Tongue (tissue), 1 donor: ENCODE measurements at regions not wholly inside any gene's neighbourhood (a gene's known extent, or its start where the extent isn't known, plus 50 kb on each side); places are given as distances from the start of the nearest gene placed in this dataset.

Experiments used
- DNase-seq: peaks from one replicate; pipeline ENCODE4 v3.0.0-alpha.2; 2015

- no peak for DNase-seq
Observed at GRCh38 chr15:70347321-70348225, 249.9 kb upstream of the TLE3 start.

GRCh38 chr15:70345251-70346019, 247.7 kb upstream of the TLE3 start:
- DNase-seq = no peak

GRCh38 chr15:70344666-70345065, 246.9 kb upstream of the TLE3 start:
- DNase-seq = no peak

DNA sequence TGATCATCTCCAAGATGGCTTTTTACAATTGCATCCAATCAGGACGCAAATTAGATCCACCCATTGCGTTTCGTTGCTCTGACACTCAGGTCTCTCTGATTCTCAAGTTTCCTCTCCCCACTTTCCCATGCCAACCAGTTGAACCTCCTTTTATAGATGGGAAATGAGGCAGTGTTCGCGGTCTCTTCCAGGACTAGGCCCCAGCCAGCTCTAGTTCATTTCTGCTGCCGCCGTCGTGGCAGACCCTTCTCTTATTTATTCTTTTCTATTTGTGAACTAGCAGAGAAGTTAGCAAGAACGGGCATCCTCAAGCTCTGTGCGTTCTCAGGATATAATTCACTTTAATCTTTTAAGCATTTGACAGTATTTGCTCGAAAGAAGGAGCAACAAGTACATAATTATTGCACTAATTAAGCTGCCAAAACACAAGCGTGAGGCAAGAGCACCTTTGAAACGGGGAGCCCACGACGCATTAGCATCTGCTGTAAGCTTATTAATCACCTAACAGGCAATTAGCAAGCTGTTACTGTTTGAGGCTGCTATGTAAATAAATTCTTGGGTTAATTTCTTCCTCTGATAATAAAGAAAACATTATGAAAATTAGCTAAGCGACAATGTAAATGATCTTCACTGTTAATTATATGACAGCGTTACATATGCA, 246.4 kb upstream of the TLE3 start:
- no peak for DNase-seq

DNA sequence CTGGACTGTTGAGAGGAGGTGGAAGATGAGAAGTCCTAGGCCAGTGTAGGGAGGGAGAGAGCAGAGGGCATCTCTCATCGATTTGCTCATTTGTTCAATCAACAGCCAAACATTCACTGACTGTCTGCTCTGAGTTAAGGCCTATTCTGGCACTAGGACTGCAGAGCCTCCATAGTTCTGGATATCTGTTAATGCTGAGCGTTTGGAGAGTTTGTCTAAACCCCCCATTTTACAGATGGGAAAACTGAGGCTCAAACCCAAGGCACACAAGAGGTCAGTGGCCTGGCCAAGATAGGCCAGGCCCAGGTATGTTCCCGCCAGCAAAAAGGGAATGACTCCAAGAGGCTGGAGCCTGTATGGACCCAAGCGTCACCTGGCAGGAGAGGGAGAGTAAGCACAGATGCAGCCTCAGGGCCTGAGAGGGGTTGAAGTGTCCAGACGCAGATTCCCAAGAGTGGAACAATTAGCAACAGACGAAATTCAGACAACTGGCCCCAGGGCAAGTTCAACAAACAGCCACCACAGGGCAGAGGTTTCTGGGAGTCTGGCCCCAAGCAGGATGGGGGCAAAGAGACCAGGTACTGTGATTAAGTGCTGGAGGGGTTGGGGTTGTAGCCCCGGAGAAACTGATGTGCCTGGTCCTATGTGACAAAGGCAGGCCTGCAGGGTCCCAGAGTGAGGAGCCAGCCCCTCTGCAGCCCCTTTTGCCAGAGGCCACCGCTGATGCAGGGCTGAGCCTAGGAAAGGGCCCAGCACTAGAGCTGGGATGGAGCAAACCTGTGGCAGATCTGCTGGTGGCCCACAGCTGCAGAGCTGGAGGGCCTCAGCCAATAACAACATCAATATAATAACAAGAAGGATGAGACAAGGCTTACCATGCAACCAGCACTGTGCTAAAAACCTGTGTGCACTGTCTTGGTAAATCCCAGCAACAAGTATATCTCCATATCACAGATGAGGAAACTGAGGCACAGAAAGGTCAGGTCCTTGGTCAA, 245.1 kb upstream of the TLE3 start:
- DNase-seq = no peak

GRCh38 chr15:70342141-70342540, 244.4 kb upstream of the TLE3 start:
- no peak for DNase-seq

DNA sequence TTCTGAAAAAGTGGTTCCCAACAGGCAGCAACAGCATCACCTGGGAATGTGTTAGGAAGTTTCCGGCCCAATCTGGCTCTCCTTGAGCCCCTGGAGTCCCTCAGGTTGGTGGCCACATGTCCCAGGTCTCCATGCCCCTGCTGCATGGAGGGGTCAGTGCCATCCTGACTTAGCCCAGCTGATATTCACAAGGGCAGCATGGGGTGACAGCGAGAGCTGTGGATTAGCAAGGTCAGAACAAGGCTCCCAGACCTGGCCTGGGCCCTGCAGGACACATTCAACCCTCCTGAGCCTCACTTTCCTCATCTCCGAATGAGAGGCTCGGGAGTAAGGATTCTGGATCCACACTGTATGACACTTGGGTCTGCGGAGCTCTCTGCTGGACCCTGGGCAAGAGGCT, 243.8 kb upstream of the TLE3 start:
- no peak for DNase-seq

DNA sequence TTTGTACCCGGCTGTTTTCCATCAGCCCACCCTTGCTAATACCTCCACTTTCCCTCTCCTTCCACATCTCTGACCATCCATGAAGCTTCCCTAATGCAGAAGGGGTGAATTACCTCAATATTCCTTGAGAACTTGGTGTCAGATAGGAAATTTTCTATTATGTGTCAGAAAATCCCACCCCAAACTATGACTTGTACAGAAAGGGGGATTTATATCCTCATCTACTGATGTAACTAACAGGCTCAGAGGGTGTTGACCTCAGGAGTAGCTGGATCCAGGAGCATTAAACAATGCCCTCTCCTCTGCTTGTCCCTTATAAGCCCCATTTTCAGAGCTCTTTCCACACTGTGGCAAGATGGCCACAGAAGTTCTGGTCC, 242.8 kb upstream of the TLE3 start:
- DNase-seq = no peak

- peak; percentile 83 for DNase-seq
Observed at GRCh38 chr15:70339571-70340493, 242.1 kb upstream of the TLE3 start.

- DNase-seq = peak; percentile 61
Observed at GRCh38 chr15:70337277-70338186, 239.8 kb upstream of the TLE3 start.

GRCh38 chr15:70336425-70337009, 238.8 kb upstream of the TLE3 start:
- DNase-seq = no peak

DNA sequence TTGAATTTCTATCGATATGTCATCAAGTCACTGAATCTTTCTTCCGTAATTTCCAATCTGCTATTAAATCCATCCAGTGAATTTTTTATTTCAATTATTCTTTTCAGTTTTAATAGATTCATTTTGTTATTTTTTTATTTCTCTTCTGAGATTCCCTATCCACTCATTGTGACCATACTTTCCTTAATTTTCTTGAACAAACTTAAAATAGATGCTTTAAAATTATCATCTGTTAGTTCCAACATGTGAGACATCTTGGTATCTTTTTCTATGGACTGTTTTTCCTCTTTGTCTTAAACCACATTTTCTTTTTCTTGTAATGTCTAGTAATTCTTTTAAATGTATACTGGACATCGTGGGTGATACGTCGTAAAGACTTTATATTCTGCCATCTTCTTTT, 236.6 kb upstream of the TLE3 start:
- no peak for DNase-seq

DNA sequence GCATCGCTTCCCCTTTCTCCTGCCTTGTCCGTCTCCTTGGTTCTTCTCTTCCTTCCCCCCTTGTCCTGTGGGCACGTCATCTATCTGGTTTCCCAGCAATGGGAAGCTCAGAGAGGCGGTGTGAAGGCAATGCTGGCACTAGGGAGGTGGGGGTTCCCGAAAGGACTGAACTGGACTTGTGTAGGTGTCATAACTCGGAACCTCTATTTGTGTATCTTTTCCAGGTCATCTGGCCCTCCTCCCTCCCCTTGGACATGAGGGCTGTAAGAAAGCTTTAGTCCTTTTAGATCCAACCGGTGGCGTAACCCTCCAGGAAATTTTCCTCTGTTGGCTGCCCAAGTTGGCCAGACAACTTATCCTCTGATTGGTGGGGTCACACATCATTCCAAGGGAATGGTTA, 231.5 kb upstream of the TLE3 start:
- no peak for DNase-seq

- no peak for DNase-seq
Observed at GRCh38 chr15:70328679-70329115, 231.0 kb upstream of the TLE3 start.

DNA sequence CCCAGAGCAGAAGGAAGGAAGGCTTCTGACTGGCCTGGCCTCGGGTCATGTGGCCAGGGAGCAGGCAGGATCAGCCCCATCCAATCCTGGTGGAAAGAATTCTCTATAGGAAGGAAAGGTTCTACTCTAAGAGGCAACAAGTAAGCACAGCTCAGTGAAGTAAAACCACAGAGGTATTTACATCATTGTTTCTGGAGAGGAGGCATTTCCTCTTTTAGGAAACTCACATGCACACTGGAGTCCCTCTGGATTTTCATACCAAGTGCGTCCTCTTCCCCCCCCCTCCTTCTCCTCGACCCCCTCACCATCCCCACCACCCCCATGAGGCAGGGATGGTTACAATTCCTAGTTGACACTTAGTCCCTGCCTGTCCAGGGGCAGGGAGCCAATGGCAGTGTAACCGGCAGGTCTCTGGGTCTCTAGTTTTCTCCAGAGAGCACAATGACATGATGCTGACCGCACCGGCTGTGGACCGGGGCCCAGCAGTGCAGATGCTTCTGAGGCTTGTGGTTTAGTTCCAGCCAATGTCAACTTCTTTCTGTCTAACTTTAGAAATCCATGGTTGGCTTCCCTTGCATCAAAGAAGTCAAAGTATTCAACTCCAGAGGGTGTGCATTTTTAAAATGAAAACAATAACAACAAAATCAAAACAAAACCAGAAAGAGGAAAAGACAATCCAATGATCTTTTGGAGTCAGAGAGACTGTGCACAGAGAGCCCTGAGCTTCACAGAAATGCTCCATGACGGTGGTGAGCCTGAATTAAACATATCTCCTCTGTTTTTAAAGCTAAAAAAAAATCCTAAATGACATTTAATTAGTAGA, 230.3 kb upstream of the TLE3 start:
- DNase-seq = peak; percentile 89

DNA sequence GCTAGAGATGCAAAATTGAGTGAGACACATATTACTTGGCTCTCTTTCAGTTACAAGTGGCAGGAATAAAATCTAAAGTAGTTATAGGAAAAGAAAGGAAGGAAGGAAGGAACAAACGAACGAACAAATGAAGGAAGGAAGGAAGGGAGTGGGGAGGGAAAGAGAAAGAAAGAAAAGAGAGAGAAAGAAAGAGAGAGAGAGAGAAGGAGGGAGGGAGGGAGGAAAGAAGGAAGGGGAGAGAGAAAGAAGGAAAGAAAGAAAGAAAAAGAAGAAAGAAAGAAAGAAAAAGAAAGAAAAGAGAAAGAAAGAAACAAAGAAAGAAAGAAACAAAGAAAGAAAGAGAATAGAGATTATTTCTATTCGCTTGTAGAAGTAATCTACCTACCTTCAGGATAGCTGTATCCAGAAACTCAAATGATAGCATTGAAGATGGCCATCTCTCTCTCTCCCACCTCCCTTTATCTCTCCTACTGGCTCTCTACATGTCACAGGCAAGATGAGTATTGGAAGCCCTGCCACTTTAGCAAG, 229.7 kb upstream of the TLE3 start:
- no peak for DNase-seq
